SKM-1 treated with dmso at 0.1 percent for 144 hours (cell line): ENCODE measurements at regions not wholly inside any gene's neighbourhood (a gene's known extent, or its start where the extent isn't known, plus 50 kb on each side); places are given as distances from the start of the nearest gene placed in this dataset.

Experiments
- DNase-seq: peaks from one replicate; lab custom pipeline; 2025; ENCODE audit not compliant: unreplicated experiment; lab: John Stamatoyannopoulos, UW

DNA sequence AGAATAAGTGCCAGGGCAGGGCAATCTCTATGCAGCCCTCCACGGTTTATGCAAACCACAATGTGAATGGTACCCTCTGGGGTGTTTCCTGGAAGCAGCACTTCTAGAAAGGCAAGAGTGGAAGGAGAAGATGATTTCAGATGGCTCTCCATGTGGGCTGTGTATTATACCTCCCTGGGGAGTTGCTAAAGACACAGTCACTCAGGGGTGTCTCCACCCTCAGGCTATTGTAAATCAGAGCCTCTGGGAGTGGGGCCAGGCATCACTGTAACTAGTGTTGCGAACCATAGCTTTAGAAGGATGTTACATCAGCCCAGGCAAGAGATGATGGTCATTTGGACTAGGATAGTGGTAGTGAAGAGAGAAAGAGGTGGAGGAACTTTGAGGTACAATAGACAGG is 83.3 kb upstream of the ZKSCAN2 start:
- no peak for DNase-seq

DNA sequence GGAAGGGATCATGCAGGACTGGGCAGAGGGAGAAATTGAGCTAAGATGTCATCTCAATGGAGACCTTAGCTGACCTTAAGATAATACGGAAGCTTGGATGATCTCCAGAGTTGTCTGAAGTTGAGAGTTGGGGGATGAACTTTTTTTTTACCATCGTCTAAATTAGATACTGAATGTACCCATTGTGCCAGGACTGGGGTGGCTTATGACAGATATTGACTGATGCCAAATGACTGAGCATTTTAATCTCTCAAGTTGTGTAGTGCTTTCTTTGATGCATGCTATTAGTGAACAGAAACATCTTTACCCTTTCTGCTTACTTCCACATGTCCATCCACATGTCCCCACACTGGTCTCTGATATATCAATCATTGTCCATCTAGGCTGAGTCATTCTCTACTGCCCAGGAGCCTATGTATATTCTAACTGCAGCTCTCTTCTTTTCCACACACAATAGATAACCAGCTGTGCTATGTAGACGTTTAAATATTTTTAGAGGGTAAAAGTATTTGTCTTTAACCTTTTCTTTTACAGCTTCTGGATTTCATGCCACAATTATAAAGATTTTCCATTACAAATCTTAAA is 60.2 kb upstream of the ZKSCAN2 start:
- no peak for DNase-seq

DNA sequence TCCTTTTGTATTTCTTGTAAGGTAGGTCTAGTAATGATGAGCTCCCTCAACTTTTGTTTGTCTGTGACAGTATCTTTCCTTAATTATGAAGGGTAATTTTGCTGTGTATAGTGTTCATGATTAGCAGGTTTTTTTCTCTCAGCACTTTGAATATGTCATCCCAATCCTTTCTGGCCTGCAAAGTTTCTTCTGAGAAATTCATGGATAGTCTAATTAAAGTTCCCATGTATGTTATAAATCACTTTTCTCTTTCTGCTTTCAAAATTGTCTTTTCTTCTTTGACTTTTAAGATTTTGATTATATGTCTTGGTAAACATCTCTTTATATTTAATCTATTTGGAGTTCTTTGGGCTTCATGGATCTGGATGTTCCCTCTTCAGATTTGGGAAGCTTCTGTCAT is 54.3 kb upstream of the ZKSCAN2 start:
- DNase-seq, result no peak

DNA sequence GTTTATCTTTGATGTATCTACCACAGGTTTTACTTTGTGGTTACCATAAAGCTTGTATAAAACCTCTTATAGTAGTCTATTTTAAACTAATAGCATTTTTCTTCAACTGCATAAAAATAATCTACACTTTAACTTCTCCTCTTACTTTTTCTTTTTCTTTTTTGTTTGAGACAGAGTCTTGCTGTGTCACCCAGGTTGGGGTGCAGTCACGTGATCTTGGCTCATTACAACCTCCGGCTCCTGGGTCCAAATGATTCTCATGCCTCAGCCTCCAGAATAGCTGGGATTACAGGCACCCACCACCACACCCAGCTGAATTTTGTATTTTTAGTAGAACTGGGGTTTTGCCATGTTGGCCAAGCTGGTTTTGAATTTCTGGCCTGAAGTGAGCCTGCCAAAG is 53.4 kb upstream of the ZKSCAN2 start:
- DNase-seq, result no peak
